Thyroid gland (tissue), 4 donors: ENCODE measurements at regions not wholly inside any gene's neighbourhood (a gene's known extent, or its start where the extent isn't known, plus 50 kb on each side); places are given as distances from the start of the nearest gene placed in this dataset.

Experiments
- CTCF ChIP-seq, 6 experiments: fragments of 200-600 bp in 3 of 6; fragments of 450-650 bp in 3 of 6; sonication (generic) in 3 of 6; IDR thresholded peaks; one replicate each; pipeline ENCODE4 v1.5.1; 2016 to 2019; ENCODE audit warnings: antibody characterized with exemption in 6 of 6, mild to moderate bottlenecking in 2 of 6, inconsistent platforms in 1 of 6, moderate library complexity in 1 of 6
- POLR2A ChIP-seq, 2 donors: fragments of 450-650 bp; IDR thresholded peaks; one replicate each; pipeline ENCODE4 v1.6.1; 2017; ENCODE audit warnings: antibody characterized with exemption in 2 of 2, mild to moderate bottlenecking in 2 of 2, moderate library complexity in 1 of 2

GRCh38 chr4:152007111-152007510 lies 246.3 kb upstream of the GATB start:
- no peak for TF ChIP-seq POLR2A (IDR thresholded peaks at IDR 0.05)
- TF ChIP-seq CTCF (IDR thresholded peaks at IDR 0.05), result no peak
